Prostate gland (tissue), 2 donors: ENCODE measurements at regions not wholly inside any gene's neighbourhood (a gene's known extent, or its start where the extent isn't known, plus 50 kb on each side); places are given as distances from the start of the nearest gene placed in this dataset.
A peak's percentile ranks its signal among the peaks of the same experiment; 100 is the strongest.

ENCODE experiments used
- CTCF ChIP-seq, 4 experiments: fragments of 200-600 bp in 2 of 4; fragments of 450-650 bp in 2 of 4; sonication (generic) in 2 of 4; IDR thresholded peaks; 1 replicate in 3 of 4; 2 replicates in 1 of 4; pipeline ENCODE4 v1.5.1; 2016 to 2019; ENCODE audit warnings: antibody characterized with exemption in 4 of 4, mild to moderate bottlenecking in 2 of 4, moderate library complexity in 2 of 4
- POLR2A ChIP-seq: fragments of 450-650 bp; IDR thresholded peaks from one replicate; pipeline ENCODE4 v1.6.1; 2016; ENCODE audit warnings: antibody characterized with exemption, mild to moderate bottlenecking

- TF ChIP-seq CTCF (IDR thresholded peaks at IDR 0.05) (no peak), POLR2A (peak; percentile 25)
Observed at GRCh38 chr13:30108216-30108912, 199.0 kb downstream of the KATNAL1 start.
